Stimulated activated CD4-positive, alpha-beta T cell treated with anti-CD3 and anti-CD28 coated beads, Interleukin-15, amount 100 ng/mL, for 48 hours (primary cell): ENCODE measurements at regions not wholly inside any gene's neighbourhood (a gene's known extent, or its start where the extent isn't known, plus 50 kb on each side); places are given as distances from the start of the nearest gene placed in this dataset.

Source experiments
- DNase-seq, 2 donors: peaks; one replicate each; pipeline ENCODE4 v3.0.0-alpha.2; 2020; ENCODE audit warnings: low read depth in 2 of 2

DNA sequence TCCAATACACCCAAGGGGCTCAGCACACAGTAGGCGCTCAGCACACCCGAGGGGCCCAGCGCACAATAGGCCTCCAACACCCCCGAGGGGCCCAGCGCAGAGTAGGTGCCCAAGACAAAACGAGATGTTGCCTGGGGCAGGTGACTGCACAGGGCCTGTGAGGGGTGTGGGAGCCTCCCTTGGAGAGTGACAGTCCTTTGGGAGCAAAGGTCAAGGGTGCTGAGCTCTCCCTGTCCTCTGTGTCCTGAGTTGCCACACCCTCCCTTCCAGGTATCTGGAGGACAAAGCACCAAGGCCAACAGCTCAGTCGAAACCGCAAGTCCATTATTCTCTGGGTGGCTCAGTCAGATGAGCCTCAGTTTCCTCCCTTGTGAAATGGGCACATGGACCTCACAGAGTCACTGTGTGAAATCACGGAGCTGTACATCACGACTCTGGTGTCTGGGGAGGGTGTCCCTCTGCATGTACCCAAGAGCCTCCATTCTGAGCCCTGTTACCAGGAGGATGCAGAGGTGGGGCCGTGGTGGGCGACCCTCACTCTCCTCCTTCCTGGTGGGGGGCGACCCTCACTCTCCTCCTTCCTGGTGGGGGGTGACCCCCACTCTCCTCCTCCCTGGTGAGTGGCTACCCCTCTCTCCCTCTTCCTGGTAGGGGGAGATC, 81.3 kb downstream of the FOXL3 start:
- DNase-seq = no peak

GRCh38 chr7:371779-372545, 82.0 kb downstream of the FOXL3 start:
- no peak for DNase-seq

DNA sequence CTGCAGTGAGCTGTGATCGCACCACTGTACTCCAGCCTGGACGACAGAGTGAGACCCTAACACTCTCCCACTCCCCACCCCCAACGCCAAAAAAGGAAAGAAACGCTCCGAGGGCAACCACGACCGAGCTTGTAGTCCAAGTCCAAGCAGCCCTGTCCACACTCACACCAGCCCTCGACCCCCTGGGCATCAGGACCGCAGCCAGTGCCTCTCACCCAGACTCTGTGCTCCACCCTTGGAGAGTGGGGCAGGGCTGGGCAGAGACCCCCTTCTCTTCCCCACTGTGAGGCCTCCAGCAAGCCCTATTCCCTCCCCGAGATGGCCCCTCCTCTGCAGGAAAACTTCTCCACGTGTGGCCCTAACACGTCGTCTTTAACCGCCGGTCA, 82.6 kb downstream of the FOXL3 start:
- no peak for DNase-seq

DNA sequence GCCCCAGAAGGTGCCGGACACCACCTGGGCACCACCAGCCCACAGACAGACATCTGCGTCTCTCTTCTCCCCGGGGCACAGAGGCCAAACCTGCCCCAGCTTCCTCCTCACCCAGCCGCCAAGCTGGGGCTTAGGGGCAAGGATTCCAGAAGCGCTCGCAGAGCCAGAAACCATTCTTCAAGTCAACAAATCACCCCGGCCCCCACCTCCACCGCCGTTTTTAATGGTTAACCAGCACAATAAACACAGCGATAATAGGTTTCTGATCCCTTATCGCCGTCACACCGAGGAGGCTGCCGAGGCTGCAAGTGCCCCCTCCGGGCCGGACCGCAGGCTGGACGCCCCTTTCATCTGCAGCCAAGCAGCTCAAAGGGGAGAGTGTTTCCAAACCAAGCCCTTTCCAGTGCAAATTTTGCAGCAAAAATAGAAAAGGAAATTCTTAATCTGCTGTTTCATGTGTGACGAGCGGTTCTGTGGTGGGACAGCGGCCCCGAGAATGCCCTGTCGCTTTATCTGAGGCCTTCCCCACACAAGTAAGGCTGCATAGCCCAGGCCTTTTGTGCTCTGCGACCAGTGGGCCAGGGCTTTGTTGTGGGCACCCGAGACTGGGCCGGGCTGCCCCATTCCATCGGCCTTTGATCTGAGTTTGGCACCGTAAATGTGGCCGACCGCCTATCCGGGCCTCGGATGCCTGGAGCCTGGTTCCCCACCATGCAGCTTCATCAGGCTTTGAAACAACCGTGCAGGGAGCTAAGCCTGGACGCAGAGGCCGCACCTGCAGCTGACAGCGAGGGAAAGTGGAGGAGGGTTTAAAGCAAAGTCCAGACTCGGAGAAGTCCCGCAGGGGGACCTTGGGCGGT, 83.2 kb downstream of the FOXL3 start:
- no peak for DNase-seq

DNA sequence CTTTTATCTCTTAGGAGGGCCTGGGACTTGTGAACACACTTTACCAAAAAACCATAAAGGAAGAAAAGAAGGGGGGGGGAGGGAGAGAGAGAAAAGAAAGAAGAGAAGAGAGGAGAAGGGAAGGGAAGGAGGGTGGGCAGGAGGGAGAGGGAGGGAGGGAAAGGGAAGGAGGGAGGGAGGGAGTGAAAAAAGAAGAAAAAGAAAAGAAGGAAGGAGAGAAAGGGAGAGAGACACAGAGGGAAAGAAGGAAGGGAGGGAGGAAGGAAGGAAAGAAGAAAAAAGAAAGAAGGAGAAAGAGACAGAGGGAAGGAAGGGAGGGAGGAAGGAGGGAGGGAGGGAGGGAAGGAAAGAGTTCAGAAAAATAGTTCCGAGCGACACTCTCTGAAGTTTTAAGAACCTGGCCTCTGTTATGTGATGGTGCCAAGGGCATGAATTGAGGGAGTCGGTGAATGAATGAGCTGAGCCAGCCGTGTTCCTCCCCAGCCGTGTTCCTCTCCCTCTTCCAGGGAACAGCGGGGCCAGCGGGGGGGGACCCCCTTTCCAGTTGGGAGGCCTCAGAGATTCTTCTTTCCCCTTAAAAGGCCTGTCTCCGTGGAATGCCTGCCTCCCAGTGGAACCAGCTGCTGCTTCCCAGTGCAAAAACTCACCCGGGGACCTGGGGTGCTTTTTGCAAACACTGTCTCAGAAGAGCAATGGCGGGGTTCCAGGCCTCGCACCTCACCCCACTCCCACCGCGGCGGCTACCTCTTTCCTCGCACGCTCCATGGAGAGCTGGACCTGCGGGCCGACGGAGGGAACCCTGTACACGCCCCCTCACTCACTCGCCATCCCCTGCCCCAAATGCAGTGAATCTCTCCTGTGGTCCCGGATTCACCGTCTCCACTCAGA, 84.1 kb downstream of the FOXL3 start:
- DNase-seq = no peak

DNA sequence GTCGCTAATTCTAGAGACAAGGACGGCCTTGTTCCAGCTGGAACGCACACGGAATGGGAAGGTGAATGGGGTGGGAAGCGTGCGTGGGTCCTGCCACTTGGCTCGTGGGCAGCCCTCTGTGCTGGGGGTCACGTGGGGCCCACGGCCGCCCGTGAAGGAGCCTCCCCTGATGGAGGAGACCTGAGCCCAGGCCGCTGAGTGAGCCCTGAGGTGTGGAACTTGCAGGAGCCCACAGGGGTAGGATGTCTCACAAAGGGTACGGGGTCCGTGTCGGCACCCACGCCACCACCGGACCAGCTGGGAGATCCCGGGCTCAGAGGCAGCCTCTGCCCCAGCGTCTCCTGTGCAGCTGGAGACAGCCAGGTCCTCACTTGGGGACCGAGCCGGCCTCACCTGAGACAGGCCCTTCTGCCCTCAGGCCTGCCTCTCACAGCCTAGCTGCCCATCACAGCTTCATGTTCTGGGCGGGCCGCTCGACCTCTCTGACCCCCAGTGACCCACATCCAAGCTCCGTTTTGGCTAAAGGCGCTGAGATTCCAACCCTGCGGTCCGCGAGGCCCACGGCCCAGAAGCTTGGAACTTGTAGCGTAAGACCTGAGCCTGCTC, 84.8 kb downstream of the FOXL3 start:
- DNase-seq = no peak

- no peak for DNase-seq
Measured at GRCh38 chr7:375321-375831, 85.4 kb downstream of the FOXL3 start.

DNA sequence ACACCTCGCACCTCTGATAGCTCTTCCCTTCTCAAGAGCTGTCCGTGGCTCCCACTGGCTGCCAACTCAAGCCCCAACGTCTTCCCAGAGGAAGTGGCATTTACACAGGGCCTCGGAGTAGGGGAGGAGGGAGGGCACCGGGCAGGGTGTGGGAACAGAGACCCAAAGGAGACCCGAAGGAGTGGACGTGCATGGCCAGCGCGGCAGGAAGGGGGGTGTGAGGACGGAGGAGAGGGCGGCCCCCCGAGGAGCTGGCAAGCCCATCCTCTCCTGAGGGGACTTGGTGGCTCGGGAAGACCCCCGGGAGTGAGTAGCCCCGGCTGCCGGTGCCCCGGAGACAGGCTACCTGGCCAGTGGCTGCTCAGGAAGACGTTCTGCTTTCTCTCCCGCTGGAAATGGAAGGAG, 85.9 kb downstream of the FOXL3 start:
- no peak for DNase-seq

DNA sequence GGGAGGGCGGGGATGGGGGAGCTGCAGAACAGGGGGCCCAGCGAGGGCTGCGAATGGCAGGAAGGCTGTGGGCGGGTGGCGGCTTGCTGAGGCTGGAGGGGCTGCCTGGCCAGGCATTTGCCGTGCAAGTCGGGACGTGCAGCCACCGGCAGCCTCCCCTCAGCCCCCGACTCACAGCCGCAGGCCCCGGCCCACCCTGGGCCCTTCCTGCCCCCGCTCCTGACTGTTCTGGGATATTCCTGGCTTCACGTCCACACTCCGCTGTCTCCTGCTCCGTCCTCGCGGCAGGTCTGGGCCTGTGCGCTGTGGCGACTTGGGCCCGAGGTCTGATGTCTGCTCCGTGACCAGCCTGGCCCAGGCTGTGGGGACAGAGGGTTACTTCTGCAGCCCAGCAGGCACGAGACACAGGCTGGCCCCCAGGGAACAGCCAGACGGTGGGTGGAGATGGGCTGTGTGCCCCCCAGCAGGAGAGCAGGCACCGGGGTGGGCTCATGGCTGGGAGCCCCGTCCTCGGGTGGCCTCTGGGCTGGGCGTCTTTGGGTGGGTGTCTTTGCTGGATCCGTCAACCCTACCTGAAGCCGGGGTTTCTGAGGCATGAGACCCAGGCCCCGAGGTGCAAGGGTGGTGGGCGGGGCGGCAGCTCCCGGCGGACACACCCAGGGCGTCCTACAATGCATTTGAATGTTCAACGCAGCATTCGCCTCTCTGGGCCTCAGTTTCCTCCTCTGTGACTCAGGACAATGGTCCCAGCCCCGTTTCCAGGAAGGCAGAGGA, 86.5 kb downstream of the FOXL3 start:
- no peak for DNase-seq

DNA sequence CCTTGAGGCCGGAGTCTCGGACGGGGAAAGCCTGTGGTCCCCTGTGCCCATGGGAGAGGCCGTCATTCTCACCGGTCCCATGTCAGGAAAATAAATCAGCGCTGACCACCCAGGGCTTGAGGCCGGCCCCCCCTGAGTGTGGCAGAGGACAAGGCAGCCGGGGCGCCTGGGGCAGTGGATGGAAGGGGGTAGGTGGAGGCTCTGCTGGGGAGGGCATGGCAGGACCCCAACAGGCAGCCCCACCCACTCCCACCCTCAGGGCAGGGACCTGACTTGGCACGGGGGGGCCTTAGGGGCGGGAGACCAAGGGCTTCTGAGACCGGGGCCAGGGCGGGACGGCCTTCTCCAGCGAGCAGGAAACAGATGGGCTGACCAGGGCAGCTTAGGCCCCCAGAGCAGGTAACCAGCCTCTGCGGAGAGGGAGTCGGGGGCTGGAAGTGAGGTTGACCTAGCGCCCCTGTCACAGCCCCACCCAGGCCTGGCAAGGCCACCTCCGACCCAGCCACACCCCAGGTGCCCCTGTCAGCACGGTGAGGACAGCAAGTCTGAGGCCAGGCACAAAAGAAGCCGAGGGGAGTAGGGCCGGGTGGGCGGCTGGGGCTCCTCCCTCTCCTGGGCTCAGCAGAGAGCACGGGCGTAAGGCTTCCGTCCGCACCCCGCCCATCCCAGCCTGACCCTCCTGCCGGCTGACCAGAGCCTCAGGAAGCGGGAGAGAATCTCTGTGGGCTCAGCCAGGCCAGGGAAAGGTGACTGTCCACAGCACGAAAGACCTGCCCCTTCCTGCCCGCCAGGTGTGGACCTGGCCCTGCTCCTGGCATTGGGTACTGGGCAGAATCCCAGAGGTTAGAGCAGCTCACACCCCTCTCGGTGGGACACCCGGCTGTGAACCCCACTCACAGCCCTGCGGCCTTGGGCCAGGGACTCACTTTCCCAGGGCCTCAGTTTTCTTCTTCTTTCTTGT, 87.4 kb downstream of the FOXL3 start:
- no peak for DNase-seq

DNA sequence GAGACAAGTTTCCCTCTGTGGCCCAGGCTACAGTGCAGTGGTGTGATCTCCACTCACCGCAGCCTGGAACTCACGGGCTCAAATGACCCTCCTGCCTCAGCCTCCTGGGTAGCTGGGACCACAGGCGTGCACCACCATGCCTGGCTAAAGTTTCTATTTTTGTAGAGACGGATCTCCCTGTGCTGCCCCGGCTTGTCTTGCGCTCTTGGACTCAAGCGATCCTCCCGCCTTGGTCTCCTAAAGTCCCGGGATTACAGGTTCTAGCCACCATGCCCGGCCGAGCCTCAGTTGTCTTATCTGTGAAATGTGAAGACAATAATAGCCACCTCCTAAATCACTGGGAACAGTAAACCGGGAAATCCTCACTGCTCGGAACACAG, 88.1 kb downstream of the FOXL3 start:
- DNase-seq = no peak

GRCh38 chr7:378551-379455, 88.8 kb downstream of the FOXL3 start:
- DNase-seq = no peak

GRCh38 chr7:379456-380138, 89.6 kb downstream of the FOXL3 start:
- DNase-seq = no peak

- DNase-seq = no peak
Measured at GRCh38 chr7:380139-380485, 90.1 kb downstream of the FOXL3 start.

DNA sequence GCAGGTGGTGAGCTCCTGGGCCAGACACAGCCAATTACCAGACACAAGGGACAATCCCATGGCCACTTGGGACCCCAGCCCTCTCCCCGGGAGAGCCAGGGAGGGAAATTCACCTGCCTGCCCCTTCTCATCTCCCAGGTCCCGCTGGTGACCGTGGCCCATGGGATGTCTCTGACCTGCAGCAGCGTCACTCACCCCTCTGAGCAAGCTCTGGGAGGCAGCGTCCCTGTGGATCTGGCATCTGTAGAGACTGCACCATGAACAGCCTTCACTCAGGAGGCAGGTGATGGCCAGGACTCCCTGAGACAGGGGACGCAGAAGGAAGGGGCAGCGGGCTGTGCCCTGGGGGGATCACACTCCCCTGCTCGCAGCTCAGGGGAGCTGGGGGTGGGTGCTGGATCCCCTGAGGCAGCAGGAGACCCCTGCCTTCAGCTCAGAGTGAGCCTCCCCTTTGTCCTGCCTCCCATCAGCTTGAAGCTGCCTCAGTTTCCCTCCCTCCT, 90.8 kb downstream of the FOXL3 start:
- DNase-seq = no peak

GRCh38 chr7:381211-382042, 91.5 kb downstream of the FOXL3 start:
- DNase-seq = no peak

- no peak for DNase-seq
Measured at GRCh38 chr7:382043-382400, 92.1 kb downstream of the FOXL3 start.
